Peyer's patch (tissue), 4 donors: ENCODE measurements at regions not wholly inside any gene's neighbourhood (a gene's known extent, or its start where the extent isn't known, plus 50 kb on each side); places are given as distances from the start of the nearest gene placed in this dataset.

Experiments
- DNase-seq, 3 donors: peaks; one replicate each; pipeline ENCODE4 v3.0.0-alpha.2; 2017 to 2019
- H3K27ac ChIP-seq, 4 donors: fragments of 200-600 bp; sonication (generic); one replicate each; pipeline ENCODE4 v1.5.1; 2016 to 2019
- H3K27me3 ChIP-seq, 2 donors: fragments of 200-600 bp; sonication (generic); one replicate each; pipeline ENCODE4 v1.5.1; 2019
- H3K36me3 ChIP-seq, 3 donors: fragments of 200-600 bp; sonication (generic); one replicate each; pipeline ENCODE4 v1.5.1; 2016 to 2019
- H3K4me1 ChIP-seq, 4 donors: fragments of 200-600 bp; sonication (generic); one replicate each; pipeline ENCODE4 v1.5.1; 2016 to 2019
- H3K4me3 ChIP-seq, 4 donors: fragments of 200-600 bp; sonication (generic); 1 replicate in 3 of 4; 2 replicates in 1 of 4; pipeline ENCODE4 v1.5.1; 2016 to 2019; ENCODE audit warnings: mild to moderate bottlenecking in 1 of 4
- H3K9me3 ChIP-seq, 4 donors: fragments of 200-600 bp; sonication (generic); one replicate each; pipeline ENCODE4 v1.5.1; 2016 to 2019; ENCODE audit warnings: mild to moderate bottlenecking in 1 of 4
- POLR2A ChIP-seq, 2 donors: fragments of 450-650 bp; IDR thresholded peaks; one replicate each; pipeline ENCODE4 v1.5.1; 2017; ENCODE audit warnings: antibody characterized with exemption in 2 of 2, mild to moderate bottlenecking in 2 of 2, moderate library complexity in 2 of 2
- TF ChIP-seq, protein P1 (sequence below), 6 experiments: fragments of 450-650 bp in 4 of 6; fragments of 200-600 bp in 2 of 6; sonication (generic) in 1 of 6; IDR thresholded peaks; one replicate each; pipeline ENCODE4 v1.5.1; 2017 to 2019; ENCODE audit warnings: antibody characterized with exemption in 6 of 6, mild to moderate bottlenecking in 3 of 6, moderate library complexity in 1 of 6

- H3K4me1 ChIP-seq: no peaks in the 10 kb centered on the region
Measured at GRCh38 chr5:155794795-155795194, 532.2 kb upstream of the SGCD start.

DNA sequence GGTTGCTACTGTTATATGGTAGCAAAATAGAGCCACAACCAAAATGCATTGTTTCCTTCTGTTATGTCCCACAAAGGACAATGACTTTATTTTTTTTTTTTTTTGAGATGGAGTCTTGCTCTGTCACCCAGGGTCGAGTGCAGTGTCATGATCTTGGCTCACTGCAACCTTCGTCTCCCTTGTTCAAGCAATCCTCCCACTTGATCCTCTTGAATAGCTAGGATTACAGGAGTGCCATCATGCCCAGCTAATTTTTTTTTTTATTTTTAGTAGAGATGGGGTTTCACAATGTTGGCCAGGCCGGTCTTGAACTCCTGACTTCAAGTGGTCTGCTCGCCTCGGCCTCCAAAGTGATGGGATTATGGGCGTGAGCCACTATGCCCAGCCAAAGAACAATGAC is 527.7 kb upstream of the SGCD start:
- Histone ChIP-seq H3K27ac (no peak overlapping the region), H3K4me1 (no peaks in the 10 kb centered on the region), H3K4me3 (no peak overlapping the region), H3K36me3 (no peaks in the 10 kb centered on the region), H3K27me3 (no peaks in the 10 kb centered on the region), H3K9me3 (peaks cover 0 to 15% (median 0%) of the 10 kb centered on the region in 4 donors)
- DNase-seq: no peak
- TF ChIP-seq, protein P1, sequence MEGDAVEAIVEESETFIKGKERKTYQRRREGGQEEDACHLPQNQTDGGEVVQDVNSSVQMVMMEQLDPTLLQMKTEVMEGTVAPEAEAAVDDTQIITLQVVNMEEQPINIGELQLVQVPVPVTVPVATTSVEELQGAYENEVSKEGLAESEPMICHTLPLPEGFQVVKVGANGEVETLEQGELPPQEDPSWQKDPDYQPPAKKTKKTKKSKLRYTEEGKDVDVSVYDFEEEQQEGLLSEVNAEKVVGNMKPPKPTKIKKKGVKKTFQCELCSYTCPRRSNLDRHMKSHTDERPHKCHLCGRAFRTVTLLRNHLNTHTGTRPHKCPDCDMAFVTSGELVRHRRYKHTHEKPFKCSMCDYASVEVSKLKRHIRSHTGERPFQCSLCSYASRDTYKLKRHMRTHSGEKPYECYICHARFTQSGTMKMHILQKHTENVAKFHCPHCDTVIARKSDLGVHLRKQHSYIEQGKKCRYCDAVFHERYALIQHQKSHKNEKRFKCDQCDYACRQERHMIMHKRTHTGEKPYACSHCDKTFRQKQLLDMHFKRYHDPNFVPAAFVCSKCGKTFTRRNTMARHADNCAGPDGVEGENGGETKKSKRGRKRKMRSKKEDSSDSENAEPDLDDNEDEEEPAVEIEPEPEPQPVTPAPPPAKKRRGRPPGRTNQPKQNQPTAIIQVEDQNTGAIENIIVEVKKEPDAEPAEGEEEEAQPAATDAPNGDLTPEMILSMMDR (IDR thresholded peaks at IDR 0.05): no peak
- no peak for TF ChIP-seq POLR2A (IDR thresholded peaks at IDR 0.05)

More at GRCh38 chr5:155794795-155795194, 532.2 kb upstream of the SGCD start:
- Histone ChIP-seq H3K27ac (no peak overlapping the region), H3K9me3 (peaks cover 0 to 33% (median 0%) of the 10 kb centered on the region in 4 donors), H3K4me3 (no peak overlapping the region), H3K27me3 (no peaks in the 10 kb centered on the region), H3K36me3 (no peaks in the 10 kb centered on the region)
- TF ChIP-seq POLR2A (IDR thresholded peaks at IDR 0.05): no peak
- TF ChIP-seq, protein P1 (IDR thresholded peaks at IDR 0.05): no peak
- DNase-seq: no peak

- no peak overlapping the region for H3K27ac ChIP-seq
- no peak overlapping the region for H3K4me3 ChIP-seq
- H3K4me1 ChIP-seq: no peaks in the 10 kb centered on the region
- no peaks in the 10 kb centered on the region for H3K27me3 ChIP-seq
- no peak for DNase-seq
- no peaks in the 10 kb centered on the region for H3K9me3 ChIP-seq
- H3K36me3 ChIP-seq: no peaks in the 10 kb centered on the region
- TF ChIP-seq, protein P1 (IDR thresholded peaks at IDR 0.05): no peak
- TF ChIP-seq POLR2A (IDR thresholded peaks at IDR 0.05): no peak
Measured at GRCh38 chr5:155807884-155808576, 518.9 kb upstream of the SGCD start.

DNA sequence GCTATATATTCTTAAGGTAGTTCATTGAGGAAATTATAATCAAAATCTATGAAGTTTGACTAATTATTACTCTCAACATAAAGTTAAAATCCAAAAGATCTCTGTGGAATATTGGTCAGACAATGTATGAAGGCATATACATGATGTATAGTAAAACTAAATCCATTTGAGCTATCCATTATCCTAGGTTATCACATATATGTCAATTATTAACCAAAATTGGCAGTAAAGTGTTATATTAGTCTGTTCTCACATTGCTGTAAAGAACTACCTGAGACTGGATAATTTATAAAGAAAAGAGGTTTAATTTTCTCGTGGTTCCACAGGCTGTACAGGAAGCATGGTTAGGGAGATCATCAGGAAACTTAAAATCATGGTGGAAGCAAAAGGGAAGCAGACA is 511.7 kb upstream of the SGCD start:
- no peak overlapping the region for H3K4me3 ChIP-seq
- TF ChIP-seq, protein P1 (IDR thresholded peaks at IDR 0.05): no peak
- no peak for TF ChIP-seq POLR2A (IDR thresholded peaks at IDR 0.05)
- no peaks in the 10 kb centered on the region for H3K4me1 ChIP-seq
- no peaks in the 10 kb centered on the region for H3K9me3 ChIP-seq
- no peak overlapping the region for H3K27ac ChIP-seq
- no peaks in the 10 kb centered on the region for H3K27me3 ChIP-seq
- no peak for DNase-seq
- no peaks in the 10 kb centered on the region for H3K36me3 ChIP-seq

- DNase-seq: no peak
- TF ChIP-seq POLR2A (IDR thresholded peaks at IDR 0.05): no peak
- TF ChIP-seq, protein P1 (IDR thresholded peaks at IDR 0.05): peak in 1 of 6 experiments; percentile 12
- no peaks in the 10 kb centered on the region for H3K27me3 ChIP-seq
- H3K27ac ChIP-seq: no peak overlapping the region
- no peaks in the 10 kb centered on the region for H3K36me3 ChIP-seq
- no peaks in the 10 kb centered on the region for H3K4me1 ChIP-seq
- no peak overlapping the region for H3K4me3 ChIP-seq
- H3K9me3 ChIP-seq: no peaks in the 10 kb centered on the region
Measured at GRCh38 chr5:155822177-155822576, 504.8 kb upstream of the SGCD start.
